GM18867 (cell line): ENCODE measurements at regions not wholly inside any gene's neighbourhood (a gene's known extent, or its start where the extent isn't known, plus 50 kb on each side); places are given as distances from the start of the nearest gene placed in this dataset.
A peak's percentile ranks its signal among the peaks of the same experiment; 100 is the strongest.
"Not testable (repeated sequence)": the region's sequence is repeated elsewhere in the genome, so short reads cannot be mapped to it uniquely, and the experiment has no call there.

ENCODE experiments used
- ATAC-seq: cut with Tn5 transposase; IDR thresholded peaks from one replicate; pipeline ENCODE4 v1.9.1; 2021; ENCODE audit warnings: mild to moderate bottlenecking, moderate library complexity; ENCODE audit not compliant: unreplicated experiment

GRCh38 chr16:22572331-22573224 is 61.9 kb downstream of the NPIPB5 start:
- not testable (repeated sequence) for ATAC-seq

- peak; percentile 77 for ATAC-seq
Observed at GRCh38 chr16:22573225-22573530, 62.5 kb downstream of the NPIPB5 start.

GRCh38 chr16:22576506-22576905 is 65.8 kb downstream of the NPIPB5 start:
- ATAC-seq = not testable (repeated sequence)

GRCh38 chr16:22583195-22583594 is 72.5 kb downstream of the NPIPB5 start:
- not testable (repeated sequence) for ATAC-seq

GRCh38 chr16:22584459-22584858 is 73.8 kb downstream of the NPIPB5 start:
- not testable (repeated sequence) for ATAC-seq

- not testable (repeated sequence) for ATAC-seq
Observed at GRCh38 chr16:22584941-22585340, 74.2 kb downstream of the NPIPB5 start.

GRCh38 chr16:22585431-22585830 is 74.7 kb downstream of the NPIPB5 start:
- not testable (repeated sequence) for ATAC-seq

- not testable (repeated sequence) for ATAC-seq
Observed at GRCh38 chr16:22586732-22587131, 76.0 kb downstream of the NPIPB5 start.

GRCh38 chr16:22589757-22590156 is 79.1 kb downstream of the NPIPB5 start:
- ATAC-seq = not testable (repeated sequence)

- not testable (repeated sequence) for ATAC-seq
Observed at GRCh38 chr16:22596445-22597045, 85.9 kb downstream of the NPIPB5 start.

- ATAC-seq = not testable (repeated sequence)
Observed at GRCh38 chr16:22603744-22604143, 93.1 kb downstream of the NPIPB5 start.

GRCh38 chr16:22606619-22607018 is 95.9 kb downstream of the NPIPB5 start:
- not testable (repeated sequence) for ATAC-seq

GRCh38 chr16:22609798-22610197 is 99.1 kb downstream of the NPIPB5 start:
- ATAC-seq = not testable (repeated sequence)

- not testable (repeated sequence) for ATAC-seq
Observed at GRCh38 chr16:22611128-22611527, 100.4 kb downstream of the NPIPB5 start.

- no peak for ATAC-seq
Observed at GRCh38 chr16:22614271-22614947, 103.7 kb downstream of the NPIPB5 start.

GRCh38 chr16:22618842-22619241 is 108.2 kb downstream of the NPIPB5 start:
- no peak for ATAC-seq

GRCh38 chr16:22621586-22622155 is 111.0 kb downstream of the NPIPB5 start:
- ATAC-seq = no peak

- no peak for ATAC-seq
Observed at GRCh38 chr16:22622703-22623102, 112.0 kb downstream of the NPIPB5 start.

- ATAC-seq = no peak
Observed at GRCh38 chr16:22623351-22623781, 112.7 kb downstream of the NPIPB5 start.

- ATAC-seq = no peak
Observed at GRCh38 chr16:22624038-22624799, 113.5 kb downstream of the NPIPB5 start.
